Fibroblast of skin of right biceps (primary cell): ENCODE measurements at regions not wholly inside any gene's neighbourhood (a gene's known extent, or its start where the extent isn't known, plus 50 kb on each side); places are given as distances from the start of the nearest gene placed in this dataset.

Source experiments
- DNase-seq: peaks from one replicate; pipeline ENCODE4 v3.0.0-alpha.2; 2013

DNA sequence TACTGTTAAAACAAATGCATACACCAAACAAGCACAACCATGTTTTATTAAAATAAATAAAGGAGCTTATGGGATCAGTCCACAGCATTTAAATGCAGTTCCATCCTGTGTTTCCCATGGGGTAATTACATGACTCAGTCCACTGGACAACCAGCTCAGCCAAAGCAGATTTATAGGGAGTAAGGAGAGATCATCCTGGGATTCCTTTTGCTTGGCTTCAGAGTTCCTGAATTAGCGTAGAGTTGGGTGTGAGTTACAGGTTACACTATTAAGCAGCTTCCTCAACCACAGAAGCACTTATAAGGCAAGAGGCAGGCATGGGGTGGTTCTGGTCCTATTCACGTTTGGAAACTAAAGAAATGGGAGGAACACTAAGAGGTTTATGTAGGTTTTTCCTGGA lies 381.1 kb upstream of the ACTBL2 start:
- peak; percentile 83 for DNase-seq

DNA sequence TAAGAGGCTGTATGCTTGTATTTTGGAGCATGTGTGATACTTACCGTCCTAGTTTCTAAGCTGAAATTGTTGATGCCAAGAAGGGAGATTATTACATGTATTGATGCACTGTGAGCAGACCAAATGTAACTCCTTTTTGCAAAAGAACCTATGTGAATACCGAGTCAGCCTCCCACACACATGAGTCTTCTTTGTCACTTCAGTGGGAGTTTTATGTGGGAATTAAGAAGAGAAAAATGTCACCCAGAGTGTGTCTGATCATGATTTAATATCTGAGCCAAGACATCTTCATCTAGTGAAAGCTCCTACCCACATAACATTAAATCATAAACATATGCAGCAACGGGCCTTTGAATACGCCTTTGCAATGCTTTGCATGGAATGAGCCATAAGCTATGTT lies 380.3 kb upstream of the ACTBL2 start:
- peak; percentile 66 for DNase-seq

DNA sequence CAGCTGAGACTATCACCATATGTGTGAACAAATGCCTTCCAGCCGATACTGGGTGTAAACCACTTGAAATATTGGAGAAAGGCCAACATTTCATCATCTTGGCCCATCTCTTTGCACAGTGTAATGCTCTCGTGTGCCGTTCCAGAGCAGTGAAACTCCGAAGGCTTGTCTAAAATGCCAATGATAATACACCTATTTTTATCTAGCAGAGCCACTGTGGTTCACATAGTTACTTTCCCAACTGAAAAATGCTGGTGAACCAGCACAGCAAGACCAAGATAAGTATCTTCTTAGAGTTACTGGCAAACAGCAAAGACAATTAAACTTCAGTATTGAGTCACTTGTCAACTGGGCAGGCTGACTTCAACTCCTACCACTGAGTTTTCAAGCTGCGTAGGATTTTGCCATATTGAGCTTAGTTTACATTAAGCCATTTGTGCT lies 379.9 kb upstream of the ACTBL2 start:
- DNase-seq = peak; percentile 88

DNA sequence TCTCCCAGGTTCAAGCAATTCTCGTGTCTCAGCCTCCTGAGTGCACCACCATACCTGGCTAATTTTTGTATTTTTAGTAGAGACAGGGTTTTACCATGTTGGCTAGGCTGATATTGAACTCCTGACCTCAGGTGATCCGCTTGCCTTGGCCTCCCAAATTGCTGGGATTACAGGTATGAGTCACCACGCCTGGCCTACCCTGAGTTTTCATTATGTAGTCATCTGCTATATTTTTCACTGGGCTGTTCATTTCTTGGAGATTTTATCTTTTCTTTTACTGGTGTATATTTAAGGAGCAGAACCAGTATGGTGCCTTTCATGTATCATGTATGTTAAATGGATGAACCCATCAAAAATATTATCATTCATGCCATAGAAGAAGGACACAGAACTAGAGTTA lies 377.0 kb upstream of the ACTBL2 start:
- no peak for DNase-seq

DNA sequence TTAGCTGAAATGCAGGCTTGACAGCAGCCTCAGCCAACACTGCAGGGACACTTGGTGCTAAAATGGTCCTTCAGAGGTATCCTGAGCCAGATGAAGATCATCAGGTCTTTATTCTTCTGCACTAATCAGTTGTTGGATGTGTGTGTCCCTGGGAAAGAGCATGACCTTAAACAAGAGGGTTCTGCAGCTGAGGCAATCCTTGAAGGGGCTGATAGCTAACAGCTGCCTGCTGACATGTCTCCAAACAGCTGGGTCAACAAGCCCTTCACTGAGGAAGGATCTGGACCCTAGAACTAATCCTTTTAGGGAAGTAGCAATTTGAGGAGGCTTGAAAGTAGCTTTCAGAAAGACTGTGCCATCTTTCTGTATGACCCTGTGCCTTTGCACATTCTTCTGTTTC lies 376.3 kb upstream of the ACTBL2 start:
- no peak for DNase-seq

DNA sequence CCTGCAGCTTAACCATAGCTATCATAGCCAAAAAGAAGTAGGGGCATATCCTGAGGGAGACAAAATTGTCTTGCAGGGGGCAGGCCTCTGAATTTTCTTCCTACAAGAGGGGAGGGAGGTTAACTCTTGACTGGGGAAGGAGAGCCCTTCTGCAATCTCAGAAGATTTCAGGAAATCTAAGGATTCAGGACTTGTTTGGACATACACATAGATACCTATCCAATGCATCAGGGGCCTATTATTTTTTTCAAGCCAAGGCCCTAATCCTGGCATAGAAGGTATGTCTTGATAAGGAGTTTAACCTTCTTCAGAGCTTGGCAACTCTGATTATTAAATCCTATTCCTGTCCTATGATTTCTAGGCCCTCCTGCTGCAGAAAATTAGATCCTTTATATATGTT lies 375.1 kb upstream of the ACTBL2 start:
- DNase-seq = no peak

DNA sequence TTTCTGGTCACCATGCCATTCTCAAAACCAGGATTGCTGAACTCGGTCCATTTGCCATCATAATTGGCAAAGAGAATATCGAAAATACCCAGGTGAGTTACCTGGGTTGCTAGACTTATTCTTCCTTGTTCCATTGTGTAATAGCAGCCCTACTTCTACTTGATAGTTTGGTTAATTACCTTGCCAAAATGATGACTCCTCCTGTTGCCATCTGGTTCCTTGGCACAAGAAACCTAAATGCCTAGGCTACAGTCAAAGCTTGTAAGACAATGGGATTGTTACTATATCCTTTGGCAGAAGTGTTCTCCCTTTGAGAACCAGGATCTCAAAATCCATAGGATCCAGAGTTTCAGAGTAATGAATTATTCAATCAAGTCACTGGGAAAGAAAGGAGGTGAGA lies 373.2 kb upstream of the ACTBL2 start:
- no peak for DNase-seq

DNA sequence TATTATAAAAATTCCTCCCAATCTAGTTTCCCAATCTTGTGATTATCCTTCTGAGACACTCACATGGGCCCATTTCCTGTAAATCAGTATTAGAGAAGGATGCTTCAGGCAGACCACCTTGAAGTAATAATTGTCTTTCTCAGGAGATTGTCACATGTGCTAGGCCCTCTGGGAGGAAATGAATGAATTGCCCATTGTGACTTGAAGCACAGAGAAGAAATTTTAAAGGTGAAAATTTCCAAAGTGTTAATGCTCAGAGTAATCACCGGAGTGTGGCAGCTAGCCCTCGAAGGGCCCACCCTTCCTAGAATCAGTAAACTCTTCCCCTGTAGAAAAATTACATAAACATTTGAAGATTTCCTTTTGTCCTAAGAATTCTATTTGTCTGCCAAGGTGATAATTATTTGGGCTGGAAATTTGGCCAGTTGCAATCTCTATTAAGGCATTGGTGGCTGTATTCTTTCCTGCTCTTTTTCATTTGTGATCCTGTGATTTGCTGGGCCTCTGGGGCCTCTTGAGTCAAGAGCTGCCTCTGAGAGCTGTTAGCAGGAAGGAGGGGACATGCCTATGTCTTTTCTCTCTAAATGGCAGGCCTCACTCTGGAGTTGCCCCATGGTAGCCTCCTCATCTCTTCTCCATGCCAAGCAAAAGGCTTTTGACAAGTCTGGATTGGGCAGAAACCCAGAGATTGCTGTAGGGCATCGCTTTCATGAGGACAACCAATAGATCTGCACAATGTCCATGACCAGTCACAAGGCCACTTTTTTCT lies 371.5 kb upstream of the ACTBL2 start:
- no peak for DNase-seq

DNA sequence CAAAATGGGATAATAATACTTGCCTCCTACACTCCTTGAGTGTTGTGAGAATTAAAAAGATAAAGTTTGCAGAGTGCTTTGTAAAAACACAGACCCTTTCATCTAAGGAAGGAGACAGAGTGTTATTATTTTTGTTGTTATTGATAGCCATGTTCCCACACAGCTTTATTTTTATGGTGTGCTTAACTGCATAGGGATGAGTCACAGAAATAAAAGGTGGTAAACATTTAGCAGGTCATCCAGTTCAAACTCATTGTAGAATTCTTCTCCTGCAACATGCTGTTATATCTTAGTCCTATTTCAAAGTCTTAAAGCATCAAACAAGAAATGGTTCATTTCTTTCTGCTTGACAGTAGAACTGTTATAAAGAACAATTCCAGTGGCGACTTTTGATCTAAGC lies 367.5 kb upstream of the ACTBL2 start:
- DNase-seq = no peak

DNA sequence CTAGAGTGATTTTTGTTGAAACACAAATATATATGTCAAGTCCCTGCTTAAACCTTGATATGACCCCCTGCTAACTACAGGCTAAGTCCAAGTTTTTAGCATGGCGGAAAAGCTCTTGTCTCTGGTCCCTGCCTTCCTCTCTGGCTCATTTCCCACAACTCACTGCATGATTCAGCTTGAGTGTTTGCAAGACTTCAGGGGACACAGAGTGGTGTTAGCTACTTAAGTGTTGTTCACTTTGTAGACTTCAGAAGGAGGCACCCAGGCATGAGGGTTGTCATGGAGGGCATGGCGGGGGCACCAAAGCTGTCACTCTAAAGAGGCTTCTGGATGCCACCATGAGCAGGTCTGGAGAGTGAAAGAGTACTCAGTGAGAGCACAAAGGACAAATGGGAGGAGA lies 362.4 kb upstream of the ACTBL2 start:
- no peak for DNase-seq

DNA sequence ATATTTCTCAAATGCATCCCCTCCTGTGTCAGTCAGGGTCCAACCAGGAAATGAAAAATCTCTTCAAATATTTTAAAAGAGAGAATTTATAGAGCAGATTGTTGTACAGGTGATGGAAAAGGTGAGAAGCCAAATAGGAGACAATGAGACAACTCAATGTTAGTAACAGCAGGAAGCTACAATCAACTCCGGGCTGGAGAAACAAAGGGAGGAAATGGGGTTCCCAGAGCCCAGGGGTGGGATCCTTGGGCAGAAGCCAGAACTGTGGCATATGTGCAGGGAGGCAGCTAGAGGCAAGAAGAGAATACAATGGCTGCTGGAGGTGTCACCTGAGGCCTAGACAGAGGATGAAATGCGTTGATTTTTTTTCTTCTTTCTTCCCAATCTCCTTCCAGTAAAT lies 361.8 kb upstream of the ACTBL2 start:
- DNase-seq = no peak

DNA sequence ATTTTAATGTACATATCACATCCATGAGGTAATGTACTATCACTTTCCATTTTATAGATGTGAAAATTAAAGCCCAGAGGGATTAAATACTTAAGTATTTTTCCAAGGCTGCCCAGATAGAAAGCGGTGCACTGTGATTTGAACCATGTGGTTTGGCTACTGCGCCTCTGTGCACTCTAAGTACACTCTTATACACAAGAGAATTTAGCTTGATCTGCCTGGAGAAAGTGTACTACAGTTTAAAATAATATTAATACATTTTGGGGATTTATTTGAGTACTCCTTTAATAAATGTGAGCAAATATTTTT lies 360.4 kb upstream of the ACTBL2 start:
- DNase-seq = no peak

DNA sequence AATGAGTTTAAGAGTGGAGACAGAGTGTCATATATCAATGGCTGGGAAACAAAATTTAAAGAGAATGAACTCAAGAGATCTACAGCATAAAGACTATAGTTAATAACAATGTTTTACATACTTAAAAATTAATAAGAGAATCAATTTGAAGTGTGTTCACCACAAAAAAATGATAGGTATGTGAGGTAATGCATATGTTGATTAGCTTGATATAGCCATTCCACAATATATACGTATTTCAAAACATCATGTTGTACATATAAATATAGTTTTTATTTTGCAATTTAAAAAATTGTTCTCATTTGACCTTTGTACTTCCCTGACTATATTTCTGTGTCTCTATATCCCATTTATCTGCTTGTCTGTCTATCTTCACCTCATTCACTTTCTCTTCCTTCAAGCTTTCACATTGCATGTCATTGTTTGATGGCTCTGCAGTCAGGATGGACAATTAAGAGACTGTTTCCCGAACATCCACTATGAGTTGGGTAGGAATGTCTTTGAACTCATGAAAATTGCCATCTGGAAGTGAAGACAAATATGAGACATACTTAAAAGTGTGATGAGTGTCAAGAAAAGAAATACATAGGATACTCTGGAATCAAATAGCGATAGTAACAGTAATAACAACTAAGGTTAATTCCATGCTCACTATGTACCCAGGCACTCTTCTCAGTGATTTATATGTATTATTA lies 359.9 kb upstream of the ACTBL2 start:
- peak; percentile 31 for DNase-seq

DNA sequence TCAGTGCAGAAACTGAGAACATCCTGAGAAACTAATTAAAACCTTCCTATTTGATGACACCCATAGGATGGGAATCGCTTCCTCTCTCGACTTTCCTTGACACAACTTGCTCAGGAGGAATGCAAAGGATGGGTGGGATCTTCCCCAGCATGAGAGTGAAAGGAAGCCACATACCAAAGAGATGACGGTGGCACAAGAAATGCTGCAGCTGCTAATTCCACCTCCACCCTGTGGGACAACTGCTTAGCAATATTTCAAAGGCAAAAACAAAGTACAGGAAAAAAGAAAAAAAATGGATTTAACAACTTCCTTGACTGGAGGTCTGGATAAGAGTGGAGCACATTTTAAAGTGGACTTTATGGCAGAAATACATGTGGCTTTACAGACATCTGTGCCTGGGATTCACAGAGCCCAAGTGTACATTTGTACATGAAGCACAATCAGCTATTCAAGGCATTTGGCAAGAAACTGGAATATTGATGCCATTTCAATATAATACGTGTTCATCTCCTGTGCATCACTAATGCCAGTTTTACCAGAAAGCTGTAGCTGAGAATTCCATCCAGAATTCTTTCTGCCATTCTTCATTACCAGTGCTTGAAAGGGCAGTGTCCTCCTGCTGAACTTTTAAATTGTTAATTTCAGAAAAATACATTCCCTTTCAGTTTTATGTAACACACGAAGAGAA lies 359.2 kb upstream of the ACTBL2 start:
- DNase-seq = peak; percentile 98

DNA sequence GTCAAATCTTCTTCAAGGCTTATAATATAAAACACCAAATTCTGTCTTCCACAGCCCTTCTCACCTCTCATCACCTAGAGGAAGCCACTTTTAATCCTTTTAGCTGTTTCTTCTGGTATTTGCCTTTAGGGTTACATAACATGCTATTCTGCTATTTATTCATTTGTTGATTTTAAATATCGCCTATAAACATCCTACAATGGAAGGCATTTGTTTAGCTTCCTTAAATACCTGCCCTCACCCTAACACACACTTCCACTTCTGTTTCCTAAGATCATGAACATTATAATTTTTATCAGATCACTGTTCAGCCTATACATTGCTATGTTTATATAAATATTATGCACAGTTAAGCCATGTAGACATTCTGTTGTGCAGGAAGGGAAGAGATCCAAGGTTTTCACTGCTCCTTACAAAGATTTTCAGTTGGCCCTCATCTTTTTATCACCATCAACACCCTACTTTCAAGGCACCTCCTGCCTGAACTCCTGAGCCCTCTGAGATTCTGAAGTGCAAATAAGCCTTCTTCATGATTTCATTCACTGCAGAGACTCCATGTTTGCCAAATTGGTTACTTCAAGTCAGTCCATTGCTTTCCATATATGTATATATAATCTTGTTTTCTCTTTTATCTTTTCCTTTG lies 356.9 kb upstream of the ACTBL2 start:
- no peak for DNase-seq

DNA sequence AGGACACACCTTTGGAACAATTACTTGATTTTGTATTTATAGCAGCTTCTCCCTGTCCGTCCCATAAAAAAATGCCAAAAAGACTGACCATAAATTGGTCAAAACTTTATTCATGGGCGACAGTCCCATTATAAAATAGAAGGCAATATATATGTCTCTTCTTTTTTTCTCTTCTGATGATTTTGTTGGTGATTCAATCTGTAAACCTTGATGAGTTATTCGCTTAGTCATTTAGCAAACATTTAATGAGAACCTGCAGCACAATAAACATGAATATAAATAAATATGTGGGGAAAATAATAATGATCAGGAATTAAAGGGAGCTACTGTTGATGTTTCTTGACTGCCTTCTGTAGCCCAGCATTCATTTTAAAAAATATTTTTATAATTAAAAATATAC lies 356.4 kb upstream of the ACTBL2 start:
- DNase-seq = no peak

DNA sequence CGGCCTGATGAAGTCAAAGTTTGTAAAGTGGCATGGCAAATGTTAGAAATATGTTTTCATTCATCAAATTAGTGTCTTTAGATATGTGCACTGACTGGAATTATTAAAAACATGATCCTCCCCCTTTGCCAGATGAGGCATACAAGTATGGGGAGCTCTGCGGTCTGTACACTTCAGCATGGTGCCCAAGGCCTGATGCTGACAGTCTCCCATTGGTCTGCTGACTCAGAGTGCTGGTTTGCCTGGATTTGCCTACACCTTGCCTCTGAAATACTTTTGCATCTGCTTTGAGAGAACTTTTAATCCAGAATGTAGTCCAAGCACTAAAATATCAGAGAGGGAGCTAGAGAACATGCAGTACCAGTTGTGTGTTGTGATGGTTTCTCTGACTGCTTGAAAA lies 354.3 kb upstream of the ACTBL2 start:
- DNase-seq = peak; percentile 58

DNA sequence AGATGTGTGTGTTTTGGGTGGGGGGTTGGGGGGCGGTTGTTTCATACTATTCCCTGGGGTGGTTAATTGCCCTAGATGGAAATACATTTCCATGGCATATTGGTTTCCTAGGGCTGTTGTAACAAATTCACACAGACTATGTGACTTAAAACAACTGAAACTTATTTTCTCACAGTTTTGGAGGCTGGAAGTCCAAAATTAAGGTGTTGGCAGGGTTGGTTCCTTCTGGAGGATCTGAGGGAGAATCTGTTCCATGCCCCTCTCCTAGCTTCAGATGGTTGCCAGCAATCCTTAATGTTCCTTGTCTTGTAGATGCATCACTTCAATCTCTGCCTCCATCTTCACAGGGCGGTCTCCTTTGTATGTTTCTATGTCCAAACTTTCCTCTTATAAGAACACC lies 353.7 kb upstream of the ACTBL2 start:
- no peak for DNase-seq

DNA sequence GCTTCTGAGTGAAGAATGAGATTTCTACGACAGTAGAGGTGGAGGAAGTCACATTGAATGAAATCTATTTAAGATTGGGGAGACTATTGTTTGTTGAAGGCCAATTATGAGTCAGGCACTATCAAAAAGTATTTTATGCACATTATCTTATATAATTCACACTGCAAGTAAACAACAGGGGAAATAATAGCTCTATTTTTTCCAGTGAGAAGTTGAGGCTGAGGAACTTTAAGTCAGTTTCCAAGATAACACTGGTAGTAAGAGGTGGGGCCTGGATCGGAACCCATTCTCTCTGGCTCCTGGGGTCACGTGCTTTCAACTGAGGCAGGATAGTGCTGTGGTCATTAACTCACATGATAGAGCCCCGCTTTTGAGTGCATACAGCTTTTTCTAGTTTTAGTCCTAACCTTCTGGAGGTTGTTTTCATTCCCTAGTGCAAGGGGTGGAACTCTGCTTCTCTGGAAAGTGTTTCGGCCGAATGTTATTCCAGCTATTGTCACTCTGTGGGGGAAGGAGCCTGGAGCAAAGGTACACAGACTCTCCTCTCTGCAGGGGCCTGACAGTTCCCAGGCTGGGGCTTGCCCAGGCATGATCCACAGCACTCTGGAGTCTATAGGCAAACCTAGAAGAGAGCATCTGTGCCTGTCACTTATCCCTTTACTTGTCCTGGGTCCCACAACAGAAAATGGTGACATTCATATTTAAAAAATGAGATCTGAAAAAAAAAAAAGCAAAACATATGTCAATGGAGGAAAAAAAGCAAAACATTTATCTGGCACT lies 352.4 kb upstream of the ACTBL2 start:
- DNase-seq = peak; percentile 60

DNA sequence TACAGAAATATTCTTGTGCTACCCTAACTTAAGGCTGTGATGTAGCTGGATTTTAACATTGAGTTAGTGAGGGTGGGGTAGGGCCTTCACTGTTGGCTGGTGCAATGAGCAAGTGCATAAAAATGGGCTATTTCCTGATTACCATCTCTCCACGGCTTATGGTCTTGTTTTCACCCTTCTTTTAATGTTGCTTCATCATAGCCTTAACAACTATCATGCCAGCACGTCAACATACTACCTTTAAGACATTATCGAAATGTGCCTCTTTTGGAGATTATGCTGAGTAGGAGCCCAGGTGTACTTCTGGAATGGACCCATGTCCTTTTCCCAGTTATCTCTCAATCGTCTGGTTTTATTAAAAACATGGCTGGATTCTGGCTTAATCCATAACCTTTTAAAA lies 350.9 kb upstream of the ACTBL2 start:
- no peak for DNase-seq

DNA sequence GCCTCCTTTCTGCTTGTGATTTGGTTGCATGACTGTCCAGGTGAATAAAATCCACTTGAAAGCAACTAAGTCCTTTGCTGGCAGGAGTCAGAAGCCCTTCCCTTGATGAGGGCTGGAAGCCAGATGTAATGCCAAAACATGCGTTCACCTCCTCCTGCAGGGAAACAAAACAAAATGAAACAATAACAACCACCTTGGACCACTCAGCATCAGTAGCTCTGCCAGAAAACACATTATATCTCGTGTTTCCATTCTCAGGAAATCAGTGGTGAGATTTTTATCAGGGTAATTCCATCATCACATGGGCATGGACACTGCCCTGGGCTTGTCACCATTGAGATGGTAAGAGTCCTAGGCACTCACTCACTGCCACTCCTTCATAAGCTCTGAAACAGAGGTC lies 350.3 kb upstream of the ACTBL2 start:
- DNase-seq = no peak

DNA sequence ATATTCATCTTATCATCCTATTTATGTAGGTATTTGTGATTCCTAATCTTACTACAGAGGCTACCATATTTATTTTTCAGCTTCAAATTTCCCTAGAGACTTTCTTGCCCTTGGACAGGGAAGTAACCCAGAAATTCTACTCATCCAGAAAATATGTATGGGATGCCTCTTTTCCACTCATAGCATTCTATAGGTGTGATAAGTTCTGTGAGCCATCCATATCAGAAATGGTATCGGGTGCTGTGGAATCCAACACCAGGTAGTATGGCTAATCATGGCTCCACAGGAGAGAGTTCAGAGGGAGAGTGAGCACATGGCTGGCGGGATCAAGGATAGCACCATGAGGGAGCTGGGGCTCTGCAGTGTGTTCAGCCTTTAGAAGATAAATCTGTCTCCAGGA lies 349.3 kb upstream of the ACTBL2 start:
- peak; percentile 62 for DNase-seq

DNA sequence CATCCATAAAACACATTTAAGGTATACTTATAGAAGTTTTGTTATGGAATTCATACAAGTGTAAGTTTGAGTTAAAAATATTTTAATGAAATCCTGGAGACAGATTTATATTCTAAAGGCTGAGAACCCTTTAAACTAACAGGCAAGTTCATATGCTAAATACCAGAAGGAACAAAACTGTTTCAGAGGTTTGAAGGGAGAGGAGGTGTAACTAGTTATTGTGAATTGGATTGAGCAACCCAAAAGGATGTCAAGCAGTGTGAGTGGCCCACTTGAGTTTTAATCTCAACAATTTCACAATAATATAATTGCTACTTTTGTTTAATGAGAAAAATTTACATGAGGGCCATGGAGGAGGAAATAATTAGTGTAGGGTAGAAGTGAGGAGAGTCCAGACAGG lies 348.5 kb upstream of the ACTBL2 start:
- no peak for DNase-seq
